Cardiac muscle cell (in vitro differentiated cells and primary cell): ENCODE measurements at regions not wholly inside any gene's neighbourhood (a gene's known extent, or its start where the extent isn't known, plus 50 kb on each side); places are given as distances from the start of the nearest gene placed in this dataset.
"Not testable (repeated sequence)": the region's sequence is repeated elsewhere in the genome, so short reads cannot be mapped to it uniquely, and the experiment has no call there.

Experiments
- DNase-seq, 2 donors: peaks; one replicate each; pipeline versions ENCODE4 v3.0.0 to v3.0.0-alpha.2; 2010 to 2017; ENCODE audit warnings: low read depth in 1 of 2, low spot score in 1 of 2
- H3K27ac ChIP-seq: fragments of 200-600 bp; sonication (generic); 2 replicates; pipeline ENCODE4 v1.5.1; 2016
- H3K27me3 ChIP-seq: fragments of 200-600 bp; sonication (generic); 2 replicates; pipeline ENCODE4 v1.6.0; 2016; ENCODE audit warnings: control low read depth
- H3K36me3 ChIP-seq: fragments of 200-600 bp; sonication (generic); 2 replicates; pipeline ENCODE4 v1.5.1; 2016; ENCODE audit warnings: control low read depth
- H3K4me1 ChIP-seq: fragments of 200-600 bp; sonication (generic); 2 replicates; pipeline ENCODE4 v1.8.1; 2017; ENCODE audit warnings: low read depth, mild to moderate bottlenecking, mixed run types
- H3K4me3 ChIP-seq: fragments of 200-600 bp; sonication (generic); 2 replicates; pipeline ENCODE4 v1.5.1; 2016; ENCODE audit warnings: mild to moderate bottlenecking
- H3K9me3 ChIP-seq: fragments of 200-600 bp; sonication (generic); 2 replicates; pipeline ENCODE4 v1.5.1; 2017; ENCODE audit warnings: low read depth, mild to moderate bottlenecking, control low read depth
- CTCF ChIP-seq: IDR thresholded peaks from 2 replicates; pipeline ENCODE4 v1.5.1; 2012; ENCODE audit warnings: low read depth, mild to moderate bottlenecking, low read length

GRCh38 chr18:15003231-15003630 is 255.3 kb downstream of the ANKRD30B start:
- H3K36me3 ChIP-seq, DNase-seq, H3K4me1 ChIP-seq, H3K4me3 ChIP-seq, H3K9me3 ChIP-seq, H3K27ac ChIP-seq, H3K27me3 ChIP-seq: not testable (repeated sequence)

GRCh38 chr18:15003636-15004269 is 255.8 kb downstream of the ANKRD30B start:
- H3K36me3 ChIP-seq, H3K27ac ChIP-seq, H3K27me3 ChIP-seq, DNase-seq, H3K9me3 ChIP-seq, H3K4me1 ChIP-seq, H3K4me3 ChIP-seq: not testable (repeated sequence)

GRCh38 chr18:15004270-15004973 is 256.4 kb downstream of the ANKRD30B start:
- not testable (repeated sequence) for H3K36me3 ChIP-seq, H3K27ac ChIP-seq

GRCh38 chr18:15005313-15006130 is 257.6 kb downstream of the ANKRD30B start:
- Histone ChIP-seq H3K36me3 (no peaks in the 10 kb centered on the region), H3K27ac (no peak overlapping the region), H3K27me3 (no peaks in the 10 kb centered on the region), H3K9me3 (no peaks in the 10 kb centered on the region), H3K4me1 (no peaks in the 10 kb centered on the region), H3K4me3 (no peak overlapping the region)
- no peak for DNase-seq
- no peak for TF ChIP-seq CTCF

More at GRCh38 chr18:15004270-15004973, 256.4 kb downstream of the ANKRD30B start:
- not testable (repeated sequence) for H3K4me3 ChIP-seq, DNase-seq, H3K4me1 ChIP-seq, H3K9me3 ChIP-seq, H3K27me3 ChIP-seq

GRCh38 chr18:15006616-15007015 is 258.6 kb downstream of the ANKRD30B start:
- not testable (repeated sequence) for H3K4me3 ChIP-seq, H3K27me3 ChIP-seq, H3K27ac ChIP-seq, H3K4me1 ChIP-seq, H3K9me3 ChIP-seq, H3K36me3 ChIP-seq, DNase-seq

DNA sequence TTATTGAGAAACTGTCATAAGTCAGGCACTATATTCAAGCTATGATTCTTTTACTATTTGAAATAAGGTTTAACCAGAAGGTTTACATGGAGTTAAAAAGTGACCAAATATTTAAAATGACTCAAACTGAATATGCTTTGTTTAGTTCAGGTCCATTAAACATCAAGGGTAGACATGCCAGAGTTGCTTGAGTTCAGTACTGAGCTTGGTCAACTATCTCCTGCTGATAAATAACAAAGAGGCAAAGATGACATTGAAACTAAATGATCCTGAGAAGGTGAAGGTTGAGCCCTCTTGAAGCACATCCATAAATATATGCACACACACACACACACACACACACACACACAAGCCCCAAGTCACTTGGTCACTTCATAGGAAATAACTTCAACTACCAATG is 278.1 kb downstream of the ANKRD30B start:
- H3K27me3 ChIP-seq, H3K27ac ChIP-seq, DNase-seq, H3K36me3 ChIP-seq, H3K9me3 ChIP-seq, H3K4me3 ChIP-seq, H3K4me1 ChIP-seq: not testable (repeated sequence)

- H3K4me1 ChIP-seq, H3K27me3 ChIP-seq, H3K36me3 ChIP-seq, H3K4me3 ChIP-seq, H3K9me3 ChIP-seq, H3K27ac ChIP-seq, DNase-seq: not testable (repeated sequence)
These were observed 280.1 kb downstream of the ANKRD30B start for GRCh38 chr18:15028037-15028436.

DNA sequence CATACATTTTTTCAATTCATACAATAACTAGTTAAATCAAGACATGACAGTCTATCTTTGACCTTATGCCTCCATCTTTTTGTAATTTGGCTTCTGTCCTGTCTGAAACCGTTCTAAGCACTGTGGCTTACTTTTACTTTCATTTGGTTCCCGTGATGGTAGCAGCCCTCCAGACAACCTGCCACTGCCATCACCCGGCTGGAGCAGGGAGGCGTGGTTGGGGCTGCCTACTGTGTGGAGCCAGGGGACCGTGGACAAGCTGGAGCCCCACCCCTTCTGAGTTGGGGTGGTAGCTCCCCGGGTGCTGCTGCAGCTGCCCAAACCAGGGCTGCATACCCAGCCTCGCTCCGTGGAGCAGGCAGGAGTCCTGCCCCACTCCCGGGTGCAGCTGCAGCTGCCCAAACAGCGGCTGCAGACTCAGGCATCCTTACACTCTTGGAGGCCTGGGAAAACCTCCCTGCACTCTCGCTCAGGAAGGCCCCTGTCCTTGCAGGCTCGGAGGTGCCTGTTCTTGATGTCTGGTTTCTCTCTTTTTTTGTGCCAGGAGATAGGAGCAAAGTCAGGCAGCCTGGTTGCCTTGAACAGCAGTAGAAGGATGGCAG is 312.4 kb downstream of the ANKRD30B start:
- H3K27ac ChIP-seq, H3K27me3 ChIP-seq, H3K4me1 ChIP-seq, H3K9me3 ChIP-seq, H3K36me3 ChIP-seq, H3K4me3 ChIP-seq, DNase-seq: not testable (repeated sequence)

DNA sequence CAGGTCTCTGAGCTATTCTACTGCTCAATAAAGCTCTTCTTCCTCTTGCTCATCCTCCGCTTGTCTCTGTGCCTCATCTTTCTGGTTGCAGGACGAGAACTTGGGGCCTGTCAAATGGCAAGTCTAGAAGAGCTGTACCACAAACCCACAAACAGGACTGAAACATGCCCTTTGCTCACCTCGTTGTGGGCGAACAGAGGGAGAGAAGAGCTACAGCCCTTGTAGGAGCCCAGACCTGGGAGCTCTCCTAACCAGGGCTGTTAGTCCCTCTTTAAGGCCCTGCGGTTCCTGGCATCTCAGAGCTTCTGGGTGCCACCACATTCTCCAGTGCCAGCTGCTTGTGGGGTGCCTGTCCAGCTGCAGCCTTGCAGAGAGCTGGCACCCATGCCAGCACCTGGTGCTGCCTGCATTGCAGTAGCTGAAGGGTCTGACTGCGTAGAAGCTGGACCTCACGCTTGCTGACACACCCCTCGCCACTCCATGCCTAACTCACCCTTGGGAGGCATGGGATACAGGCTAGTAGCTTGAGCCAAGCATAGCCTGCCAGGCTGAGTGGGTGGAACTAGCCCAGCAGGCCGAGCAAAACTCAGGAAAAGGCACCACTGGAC is 313.4 kb downstream of the ANKRD30B start:
- not testable (repeated sequence) for H3K9me3 ChIP-seq, H3K4me1 ChIP-seq, H3K27me3 ChIP-seq, H3K27ac ChIP-seq, DNase-seq, H3K4me3 ChIP-seq, H3K36me3 ChIP-seq

- H3K27ac ChIP-seq, H3K27me3 ChIP-seq, H3K4me3 ChIP-seq, H3K9me3 ChIP-seq, DNase-seq, H3K36me3 ChIP-seq, H3K4me1 ChIP-seq: not testable (repeated sequence)
These were observed 318.5 kb downstream of the ANKRD30B start for GRCh38 chr18:15066434-15066833.

GRCh38 chr18:15071311-15071710 is 323.3 kb downstream of the ANKRD30B start:
- H3K27me3 ChIP-seq, H3K9me3 ChIP-seq, H3K4me1 ChIP-seq, H3K27ac ChIP-seq, H3K4me3 ChIP-seq, H3K36me3 ChIP-seq, DNase-seq: not testable (repeated sequence)
